A549 (cell line): ENCODE measurements at regions not wholly inside any gene's neighbourhood (a gene's known extent, or its start where the extent isn't known, plus 50 kb on each side); places are given as distances from the start of the nearest gene placed in this dataset.

Experiments
- ATAC-seq, 2 experiments: fragments of 200-7000 bp in 1 of 2; fragments of >200 bp in 1 of 2; cut with Nextera tagmentation in 1 of 2; cut with Tn5 transposase in 1 of 2; 3 replicates each; pipeline versions ENCODE4 v1.8.0 to v1.9.1; 2018 to 2020; ENCODE audit warnings: mild to moderate bottlenecking in 1 of 2, moderate library complexity in 1 of 2
- CTCF ChIA-PET: fragments of 300-600 bp; sonication (Branson Sonifier 250); formaldehyde crosslinking; extraction: SDS; loops from one replicate; lab custom pipeline; 2021; ENCODE audit warnings: antibody characterized with exemption, inconsistent platforms; lab: Yijun Ruan, JAX
- POLR2A ChIA-PET: fragments of 350-600 bp; formaldehyde crosslinking; extraction: SDS; loops from one replicate; lab custom pipeline; 2021; ENCODE audit warnings: antibody characterized with exemption, inconsistent platforms; lab: Yijun Ruan, JAX
- DNase-seq, 2 experiments: peaks; one replicate each; pipeline versions ENCODE4 v3.0.0 to v3.0.0-alpha.2; 2011 to 2016; ENCODE audit warnings: low read depth in 1 of 2, low spot score in 1 of 2
- FAIRE-seq: peaks from 2 replicates; lab custom pipeline; 2011; peaks lifted over from hg19 to GRCh38; lab: Jason Lieb, UNC
- H3K27ac ChIP-seq, 2 experiments: fragments of >200 bp; sonication (Bioruptor Twin); formaldehyde crosslinking; 3 replicates each; pipeline ENCODE4 v1.5.1; 2016 to 2017
- H3K4me1 ChIP-seq: fragments of >200 bp; sonication (Bioruptor Twin); formaldehyde crosslinking; 3 replicates; pipeline ENCODE4 v1.6.1; 2016
- H3K4me2 ChIP-seq: fragments of >200 bp; sonication (Bioruptor Twin); formaldehyde crosslinking; 3 replicates; pipeline ENCODE4 v1.6.1; 2016
- H3K4me3 ChIP-seq: fragments of >200 bp; sonication (Bioruptor Twin); formaldehyde crosslinking; 3 replicates; pipeline ENCODE4 v1.5.1; 2016
- H3K9me3 ChIP-seq: fragments of >200 bp; sonication (Bioruptor Twin); formaldehyde crosslinking; 3 replicates; pipeline ENCODE4 v1.6.1; 2016
- BHLHE40 ChIP-seq: IDR thresholded peaks from 2 replicates; pipeline ENCODE4 v1.6.1; 2012; ENCODE audit warnings: low read depth, low read length, inconsistent platforms
- CBX8 ChIP-seq: fragments of 200-600 bp; sonication (generic); IDR thresholded peaks from 2 replicates; pipeline ENCODE4 v1.6.1; 2016
- CHD2 ChIP-seq: fragments of 150-350 bp; IDR thresholded peaks from 2 replicates; pipeline ENCODE4 v1.6.1; 2014; ENCODE audit warnings: low read length; ENCODE audit not compliant: partially characterized antibody
- CTCF ChIP-seq: fragments of >200 bp; sonication (Bioruptor Twin); formaldehyde crosslinking; IDR thresholded peaks from 3 replicates; pipeline ENCODE4 v1.5.1; 2016
- EHF ChIP-seq: fragments of 250-450 bp; sonication (Bioruptor Pico); IDR thresholded peaks from 2 replicates; pipeline ENCODE4 v1.5.0; 2020; ENCODE audit warnings: mild to moderate bottlenecking
- EP300 ChIP-seq, 2 experiments: fragments of >200 bp; sonication (Bioruptor Twin); formaldehyde crosslinking; IDR thresholded peaks; 2 replicates in 1 of 2; 3 replicates in 1 of 2; pipeline ENCODE4 v1.6.1; 2016 to 2017
- FOSB ChIP-seq: fragments of 250-450 bp; sonication (Bioruptor Pico); IDR thresholded peaks from 2 replicates; pipeline ENCODE4 v1.5.0; 2020; ENCODE audit warnings: mild to moderate bottlenecking, moderate library complexity
- FOSL2 ChIP-seq, 2 experiments: fragments of 450-650 bp in 1 of 2; fragments of >200 bp in 1 of 2; sonication (Bioruptor Twin) in 1 of 2; formaldehyde crosslinking; IDR thresholded peaks; 2 replicates each; pipeline versions ENCODE4 v1.5.0 to v1.6.1; 2016 to 2020; ENCODE audit warnings: mild to moderate bottlenecking in 1 of 2, moderate library complexity in 1 of 2
- GATA3 ChIP-seq: IDR thresholded peaks from 2 replicates; pipeline ENCODE4 v1.6.1; 2012; ENCODE audit warnings: borderline replicate concordance
- HDAC2 ChIP-seq: fragments of 200-600 bp; sonication (generic); IDR thresholded peaks from 2 replicates; pipeline ENCODE4 v1.6.1; 2016
- HOXB13 ChIP-seq: fragments of 250-450 bp; sonication (Bioruptor Pico); IDR thresholded peaks from 2 replicates; pipeline ENCODE4 v1.5.0; 2020; ENCODE audit warnings: low read depth, mild to moderate bottlenecking, moderate library complexity
- HOXB5 ChIP-seq: fragments of 250-450 bp; sonication (Bioruptor Pico); IDR thresholded peaks from 2 replicates; pipeline ENCODE4 v1.5.0; 2020; ENCODE audit warnings: mild to moderate bottlenecking, moderate library complexity
- KDM1A ChIP-seq: fragments of 200-600 bp; sonication (generic); IDR thresholded peaks from 2 replicates; pipeline ENCODE4 v1.6.1; 2016; ENCODE audit warnings: low read depth, mild to moderate bottlenecking
- MAX ChIP-seq: IDR thresholded peaks from 2 replicates; pipeline ENCODE4 v1.6.1; 2012
- MAZ ChIP-seq: fragments of 150-350 bp; IDR thresholded peaks from 2 replicates; pipeline ENCODE4 v1.6.1; 2014; ENCODE audit warnings: antibody characterized with exemption, low read depth, low read length, borderline replicate concordance
- POLR2A ChIP-seq: IDR thresholded peaks from 2 replicates; pipeline ENCODE4 v1.6.1; 2012; ENCODE audit warnings: mild to moderate bottlenecking, low read length
- RCOR1 ChIP-seq: fragments of 150-350 bp; IDR thresholded peaks from 2 replicates; pipeline ENCODE4 v1.6.1; 2014; ENCODE audit warnings: antibody characterized with exemption, low read length, low read depth
- RFX5 ChIP-seq: fragments of 450-650 bp; IDR thresholded peaks from 2 replicates; pipeline ENCODE4 v1.7.1; 2014; ENCODE audit warnings: antibody characterized with exemption, mild to moderate bottlenecking, moderate library complexity
- RNF2 ChIP-seq: fragments of 200-600 bp; sonication (generic); IDR thresholded peaks from 2 replicates; pipeline ENCODE4 v1.6.1; 2016; ENCODE audit warnings: low read depth, mild to moderate bottlenecking, antibody characterized with exemption, moderate library complexity, borderline replicate concordance
- SREBF2 ChIP-seq: fragments of 450-650 bp; IDR thresholded peaks from 2 replicates; pipeline ENCODE4 v1.6.1; 2014; ENCODE audit warnings: mild to moderate bottlenecking, moderate library complexity
- TFCP2L1 ChIP-seq: fragments of 250-450 bp; sonication (Bioruptor Pico); IDR thresholded peaks from 2 replicates; pipeline ENCODE4 v1.5.0; 2021; ENCODE audit warnings: mild to moderate bottlenecking
- ZSCAN20 ChIP-seq: fragments of 250-450 bp; sonication (Bioruptor Pico); IDR thresholded peaks from 2 replicates; pipeline ENCODE4 v1.8.0; 2022; ENCODE audit warnings: mild to moderate bottlenecking, moderate library complexity
- WGBS: methylation state at CpG from one replicate; pipeline ENCODE4 v1.1.6; 2017; ENCODE audit errors: missing lambda C conversion rate; 5-methylcytosine and 5-hydroxymethylcytosine counted together
- TF ChIP-seq, protein P1 (sequence below): fragments of 250-450 bp; sonication (Bioruptor Pico); IDR thresholded peaks from 2 replicates; pipeline ENCODE4 v1.5.0; 2020; ENCODE audit warnings: low read depth, mild to moderate bottlenecking, moderate library complexity
- TF ChIP-seq, protein P2 (sequence below): fragments of 250-450 bp; sonication (Bioruptor Pico); IDR thresholded peaks from 2 replicates; pipeline ENCODE4 v1.5.0; 2021; ENCODE audit warnings: mild to moderate bottlenecking, moderate library complexity, borderline replicate concordance
- TF ChIP-seq, protein P3 (sequence below): fragments of 450-650 bp; IDR thresholded peaks from 2 replicates; pipeline ENCODE4 v1.6.1; 2014; ENCODE audit warnings: antibody characterized with exemption

DNA sequence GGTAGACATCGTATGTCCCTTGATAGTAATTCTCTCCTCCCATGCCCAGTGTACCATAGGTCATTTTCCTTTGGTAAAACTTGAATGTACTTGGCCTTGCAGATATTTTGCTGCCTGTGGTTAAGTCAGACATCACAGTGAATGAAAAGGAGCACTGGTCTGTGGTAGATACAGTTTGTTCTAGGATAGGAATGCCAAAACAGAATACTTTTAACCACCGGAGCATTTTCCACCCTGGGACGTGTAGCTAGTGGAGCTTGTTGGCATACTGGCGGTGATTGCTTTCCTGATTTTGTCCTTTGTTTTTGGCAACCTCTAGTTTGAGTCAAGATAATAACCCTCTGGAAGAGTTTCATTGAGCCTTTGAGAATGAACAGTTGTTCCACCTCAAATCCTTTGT lies 92.0 kb upstream of the BMPER start:
- CTCF ChIA-PET: interaction anchor here (0.6 to 1.0 kb wide), 2 partner anchors 82 to 317 kb away, joined by 3 to 5 read pairs; no protein-coding TSS in a partner anchor

DNA sequence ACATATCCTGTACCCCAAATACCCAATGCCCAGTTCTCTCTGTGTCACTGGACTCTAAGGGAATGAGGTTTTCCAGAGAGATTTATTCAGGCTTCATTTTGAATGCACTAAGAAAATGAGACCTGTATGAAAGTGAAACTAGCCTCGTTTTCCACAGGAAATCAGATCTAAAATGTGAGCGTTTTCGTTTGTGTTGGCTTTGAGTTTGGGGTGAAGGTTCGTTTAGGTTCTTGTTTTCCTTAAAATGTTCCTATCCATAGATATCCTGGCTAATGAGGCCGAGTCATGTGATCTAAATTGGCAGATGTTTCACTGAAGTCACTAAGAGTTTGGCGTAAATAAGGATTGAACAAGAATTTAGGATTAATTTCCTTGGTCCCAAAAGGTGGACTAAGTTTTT lies 90.9 kb upstream of the BMPER start:
- no peak for FAIRE-seq
- Histone ChIP-seq H3K27ac (no peak overlapping the region), H3K4me1 (no peaks in the 10 kb centered on the region), H3K4me2 (peak overlapping the region; percentile 29; the same call in 1 of the 3 replicates), H3K4me3 (no peak overlapping the region), H3K9me3 (no peaks in the 10 kb centered on the region)
- CTCF ChIA-PET: no interaction called here
- no peak for ATAC-seq
- POLR2A ChIA-PET: no interaction called here
- TF ChIP-seq EHF (CRISPR knock-in tag) (no peak), FOSL2 (IDR thresholded peaks at IDR 0.05) (no peak), FOSL2 (CRISPR knock-in tag; IDR thresholded peaks at IDR 0.05) (no peak), ZSCAN20 (no peak), MAZ (no peak), FOSB (CRISPR knock-in tag) (no peak), MAX (no peak)
- TF ChIP-seq, protein P1, sequence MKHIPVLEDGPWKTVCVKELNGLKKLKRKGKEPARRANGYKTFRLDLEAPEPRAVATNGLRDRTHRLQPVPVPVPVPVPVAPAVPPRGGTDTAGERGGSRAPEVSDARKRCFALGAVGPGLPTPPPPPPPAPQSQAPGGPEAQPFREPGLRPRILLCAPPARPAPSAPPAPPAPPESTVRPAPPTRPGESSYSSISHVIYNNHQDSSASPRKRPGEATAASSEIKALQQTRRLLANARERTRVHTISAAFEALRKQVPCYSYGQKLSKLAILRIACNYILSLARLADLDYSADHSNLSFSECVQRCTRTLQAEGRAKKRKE (CRISPR knock-in tag): no peak
- no peak for DNase-seq
- WGBS: 30% methylated on average over 6 of the region's 6 CpGs

More for the DNA sequence above, 92.0 kb upstream of the BMPER start:
- POLR2A ChIA-PET: no interaction called here
- H3K27ac ChIP-seq: no peak overlapping the region
- H3K4me3 ChIP-seq: no peak overlapping the region
- 89% methylated on average over 4 of the region's 4 CpGs for WGBS
- FAIRE-seq (no peak), ATAC-seq (no peak), DNase-seq (no peak)
- H3K9me3 ChIP-seq: no peaks in the 10 kb centered on the region
- TF ChIP-seq RNF2 (no peak), HDAC2 (no peak)
- no peak overlapping the region for H3K4me2 ChIP-seq
- H3K4me1 ChIP-seq: peaks cover 8% of the 10 kb centered on the region

GRCh38 chr7:33814936-33815335 lies 90.4 kb upstream of the BMPER start:
- DNase-seq (no peak), ATAC-seq (no peak), FAIRE-seq (no peak)
- POLR2A ChIA-PET: no interaction called here
- TF ChIP-seq MAX (no peak), HDAC2 (no peak), CHD2 (no peak), HOXB5 (CRISPR knock-in tag) (no peak), BHLHE40 (no peak), POLR2A (no peak), ZSCAN20 (no peak)
- TF ChIP-seq, protein P2, sequence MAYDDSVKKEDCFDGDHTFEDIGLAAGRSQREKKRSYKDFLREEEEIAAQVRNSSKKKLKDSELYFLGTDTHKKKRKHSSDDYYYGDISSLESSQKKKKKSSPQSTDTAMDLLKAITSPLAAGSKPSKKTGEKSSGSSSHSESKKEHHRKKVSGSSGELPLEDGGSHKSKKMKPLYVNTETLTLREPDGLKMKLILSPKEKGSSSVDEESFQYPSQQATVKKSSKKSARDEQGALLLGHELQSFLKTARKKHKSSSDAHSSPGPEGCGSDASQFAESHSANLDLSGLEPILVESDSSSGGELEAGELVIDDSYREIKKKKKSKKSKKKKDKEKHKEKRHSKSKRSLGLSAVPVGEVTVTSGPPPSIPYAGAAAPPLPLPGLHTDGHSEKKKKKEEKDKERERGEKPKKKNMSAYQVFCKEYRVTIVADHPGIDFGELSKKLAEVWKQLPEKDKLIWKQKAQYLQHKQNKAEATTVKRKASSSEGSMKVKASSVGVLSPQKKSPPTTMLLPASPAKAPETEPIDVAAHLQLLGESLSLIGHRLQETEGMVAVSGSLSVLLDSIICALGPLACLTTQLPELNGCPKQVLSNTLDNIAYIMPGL (CRISPR knock-in tag): no peak
- TF ChIP-seq, protein P1 (CRISPR knock-in tag): no peak
- H3K4me2 ChIP-seq: no peak overlapping the region
- CTCF ChIA-PET: no interaction called here
- no peak overlapping the region for H3K4me3 ChIP-seq
- H3K9me3 ChIP-seq: no peaks in the 10 kb centered on the region
- WGBS: 62% methylated on average over 6 of the region's 6 CpGs
- no peak overlapping the region for H3K27ac ChIP-seq
- H3K4me1 ChIP-seq: no peaks in the 10 kb centered on the region

DNA sequence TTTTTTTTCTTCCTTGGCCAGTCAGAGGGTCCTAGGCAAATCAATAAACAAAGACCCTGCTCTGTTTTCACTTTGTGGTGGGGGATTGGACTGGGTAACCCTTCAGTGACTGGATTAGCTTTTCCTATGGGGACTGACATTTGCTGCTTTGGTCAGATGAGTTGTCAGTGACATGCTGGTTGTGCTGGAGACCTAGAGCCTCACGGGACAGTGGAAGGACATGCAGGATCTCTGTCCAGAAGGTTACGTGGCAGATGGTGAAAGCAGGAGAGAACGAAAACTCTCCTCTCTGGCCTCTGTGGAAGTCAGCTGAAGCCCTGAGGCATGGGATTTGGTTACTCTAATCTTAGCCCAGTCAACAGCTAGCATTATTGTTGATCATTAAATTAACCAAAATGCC lies 90.0 kb upstream of the BMPER start:
- WGBS: 68% methylated on average over 3 of the region's 3 CpGs
- DNase-seq (no peak), FAIRE-seq (no peak), ATAC-seq (no peak; a peak in 1 of 6 replicates)
- H3K9me3 ChIP-seq: no peaks in the 10 kb centered on the region
- no peak overlapping the region for H3K27ac ChIP-seq
- ChIA-PET CTCF (interaction anchor here (1.6 to 2.7 kb wide), 2 partner anchors 8 to 15 kb away, joined by 4 to 11 read pairs; no protein-coding TSS in a partner anchor), POLR2A (no interaction called here)
- no peak overlapping the region for H3K4me3 ChIP-seq
- H3K4me1 ChIP-seq: no peaks in the 10 kb centered on the region
- H3K4me2 ChIP-seq: no peak overlapping the region
- TF ChIP-seq HOXB13 (no peak), GATA3 (no peak), RCOR1 (no peak), SREBF2 (no peak), EP300 (IDR thresholded peaks at IDR 0.05) (no peak), TFCP2L1 (CRISPR knock-in tag) (no peak), CBX8 (no peak), RFX5 (no peak), KDM1A (no peak), CTCF (no peak)
- TF ChIP-seq, protein P3, sequence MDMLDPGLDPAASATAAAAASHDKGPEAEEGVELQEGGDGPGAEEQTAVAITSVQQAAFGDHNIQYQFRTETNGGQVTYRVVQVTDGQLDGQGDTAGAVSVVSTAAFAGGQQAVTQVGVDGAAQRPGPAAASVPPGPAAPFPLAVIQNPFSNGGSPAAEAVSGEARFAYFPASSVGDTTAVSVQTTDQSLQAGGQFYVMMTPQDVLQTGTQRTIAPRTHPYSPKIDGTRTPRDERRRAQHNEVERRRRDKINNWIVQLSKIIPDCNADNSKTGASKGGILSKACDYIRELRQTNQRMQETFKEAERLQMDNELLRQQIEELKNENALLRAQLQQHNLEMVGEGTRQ: no peak
